ENCODE measurements at regions not wholly inside any gene's neighbourhood (a gene's known extent, or its start where the extent isn't known, plus 50 kb on each side); places are given as distances from the start of the nearest gene placed in this dataset.

DNA sequence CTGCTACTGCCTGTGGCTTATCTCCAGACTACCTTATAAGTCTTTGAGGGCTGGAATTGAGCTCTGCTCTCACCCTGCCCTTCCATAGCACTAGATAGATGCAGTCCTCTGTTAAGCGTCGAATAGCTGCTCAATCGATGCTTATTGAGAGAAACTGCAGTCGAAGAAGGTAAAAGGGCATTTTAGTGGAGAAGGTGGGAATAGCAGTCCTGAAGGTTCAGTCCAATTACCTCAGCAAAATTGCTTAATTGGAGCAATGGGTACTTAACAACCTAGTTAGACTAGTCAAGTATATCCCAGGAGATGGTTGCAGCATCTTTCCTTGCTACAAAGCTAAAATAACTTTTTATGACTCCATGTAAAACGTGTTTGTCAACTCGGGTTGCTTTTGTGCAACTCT, 66.8 kb upstream of the NT5E start:
- no peak for DNase-seq
- Histone ChIP-seq H3K4me3 (ENCODE audit: low read depth, low read length) (no peak overlapping the region), H3K27ac (no peak overlapping the region), H3K36me3 (no peaks in the 10 kb centered on the region), H3K9me3 (ENCODE audit: severe bottlenecking) (no peaks in the 10 kb centered on the region), H3K27me3 (ENCODE audit: insufficient read depth, low read depth, severe bottlenecking) (peaks cover 29% of the 10 kb centered on the region)
- TF ChIP-seq, protein P1, sequence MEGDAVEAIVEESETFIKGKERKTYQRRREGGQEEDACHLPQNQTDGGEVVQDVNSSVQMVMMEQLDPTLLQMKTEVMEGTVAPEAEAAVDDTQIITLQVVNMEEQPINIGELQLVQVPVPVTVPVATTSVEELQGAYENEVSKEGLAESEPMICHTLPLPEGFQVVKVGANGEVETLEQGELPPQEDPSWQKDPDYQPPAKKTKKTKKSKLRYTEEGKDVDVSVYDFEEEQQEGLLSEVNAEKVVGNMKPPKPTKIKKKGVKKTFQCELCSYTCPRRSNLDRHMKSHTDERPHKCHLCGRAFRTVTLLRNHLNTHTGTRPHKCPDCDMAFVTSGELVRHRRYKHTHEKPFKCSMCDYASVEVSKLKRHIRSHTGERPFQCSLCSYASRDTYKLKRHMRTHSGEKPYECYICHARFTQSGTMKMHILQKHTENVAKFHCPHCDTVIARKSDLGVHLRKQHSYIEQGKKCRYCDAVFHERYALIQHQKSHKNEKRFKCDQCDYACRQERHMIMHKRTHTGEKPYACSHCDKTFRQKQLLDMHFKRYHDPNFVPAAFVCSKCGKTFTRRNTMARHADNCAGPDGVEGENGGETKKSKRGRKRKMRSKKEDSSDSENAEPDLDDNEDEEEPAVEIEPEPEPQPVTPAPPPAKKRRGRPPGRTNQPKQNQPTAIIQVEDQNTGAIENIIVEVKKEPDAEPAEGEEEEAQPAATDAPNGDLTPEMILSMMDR (IDR thresholded peaks at IDR 0.05; ENCODE audit: low read depth, low read length), result no peak

DNA sequence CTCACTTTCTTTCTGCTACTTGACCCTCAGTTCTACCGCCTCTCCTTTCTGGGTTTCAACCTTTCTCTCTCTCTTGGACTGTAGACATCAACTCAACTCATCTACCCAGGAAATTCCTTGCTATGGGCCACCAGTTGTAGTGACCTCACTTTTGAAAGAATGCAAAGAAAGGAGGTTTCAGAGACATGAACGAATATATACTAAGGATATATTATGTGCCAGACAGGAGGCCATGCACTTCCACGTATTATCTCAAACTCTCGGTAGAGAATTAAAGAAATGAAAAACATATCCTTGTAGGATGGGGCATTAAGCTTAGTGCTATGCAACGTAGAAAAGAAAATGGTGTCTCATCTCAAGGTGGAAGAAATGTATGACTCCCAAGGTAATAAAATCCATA, 67.3 kb upstream of the NT5E start:
- no peak for DNase-seq
- H3K36me3 ChIP-seq, result no peaks in the 10 kb centered on the region
- no peaks in the 10 kb centered on the region for H3K9me3 ChIP-seq (ENCODE audit: severe bottlenecking)
- peaks cover 29% of the 10 kb centered on the region for H3K27me3 ChIP-seq (ENCODE audit: insufficient read depth, low read depth, severe bottlenecking)
- no peak overlapping the region for H3K4me3 ChIP-seq (ENCODE audit: low read depth, low read length)
- H3K27ac ChIP-seq, result no peak overlapping the region
- TF ChIP-seq, protein P1 (IDR thresholded peaks at IDR 0.05; ENCODE audit: low read depth, low read length), result no peak

GRCh38 chr6:85372915-85373270, 77.0 kb upstream of the NT5E start:
- TF ChIP-seq, protein P1 (IDR thresholded peaks at IDR 0.05; ENCODE audit: low read depth, low read length), result no peak

DNA sequence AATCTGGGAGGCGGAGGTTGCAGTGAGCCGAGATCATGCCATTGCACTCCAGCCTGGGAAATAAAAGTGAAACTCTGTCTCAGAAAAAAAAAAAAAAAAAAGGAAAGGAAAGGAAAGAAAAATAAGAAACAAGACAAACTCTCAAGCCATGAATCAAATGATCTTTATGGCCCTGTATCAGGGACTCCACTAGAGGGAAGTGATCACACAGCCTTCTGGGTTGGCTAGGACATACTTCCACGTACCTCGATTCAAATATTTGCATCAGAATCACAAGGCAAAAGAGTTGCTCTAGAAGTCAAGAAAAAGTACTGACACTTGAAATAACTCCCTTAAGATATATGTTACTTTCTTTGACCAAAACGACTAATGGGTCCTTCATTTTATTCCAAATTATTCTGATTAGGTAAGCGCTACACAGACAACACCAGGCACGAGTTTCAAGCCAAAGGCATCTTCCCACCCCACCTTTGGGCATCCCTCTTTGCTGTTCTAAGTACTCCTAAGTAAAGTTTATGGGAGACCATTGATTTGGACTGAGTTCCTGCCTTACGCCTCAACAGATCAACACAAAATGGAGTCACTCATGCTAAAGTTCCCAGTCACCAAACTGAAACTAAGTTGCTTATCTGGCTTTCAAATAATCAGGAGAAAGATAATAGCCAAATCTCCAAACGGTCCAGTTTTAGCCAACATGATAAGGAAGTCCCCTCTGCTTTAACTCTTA, 77.5 kb upstream of the NT5E start:
- Histone ChIP-seq H3K27ac (no peak overlapping the region), H3K27me3 (ENCODE audit: insufficient read depth, low read depth, severe bottlenecking) (peaks cover 23% of the 10 kb centered on the region), H3K9me3 (ENCODE audit: severe bottlenecking) (no peaks in the 10 kb centered on the region), H3K4me3 (ENCODE audit: low read depth, low read length) (no peak overlapping the region), H3K36me3 (no peaks in the 10 kb centered on the region)
- no peak for DNase-seq
- TF ChIP-seq, protein P1 (IDR thresholded peaks at IDR 0.05; ENCODE audit: low read depth, low read length), result no peak

More at GRCh38 chr6:85372915-85373270, 77.0 kb upstream of the NT5E start:
- H3K9me3 ChIP-seq (ENCODE audit: severe bottlenecking), result no peaks in the 10 kb centered on the region
- no peak overlapping the region for H3K27ac ChIP-seq
- no peak overlapping the region for H3K4me3 ChIP-seq (ENCODE audit: low read depth, low read length)
- H3K36me3 ChIP-seq, result no peaks in the 10 kb centered on the region
- peaks cover 23% of the 10 kb centered on the region for H3K27me3 ChIP-seq (ENCODE audit: insufficient read depth, low read depth, severe bottlenecking)
- no peak for DNase-seq

- DNase-seq, result no peak
- Histone ChIP-seq H3K27me3 (ENCODE audit: insufficient read depth, low read depth, severe bottlenecking) (peaks cover 5% of the 10 kb centered on the region), H3K4me3 (ENCODE audit: low read depth, low read length) (no peak overlapping the region), H3K36me3 (no peaks in the 10 kb centered on the region), H3K27ac (no peak overlapping the region), H3K9me3 (ENCODE audit: severe bottlenecking) (no peaks in the 10 kb centered on the region)
- TF ChIP-seq, protein P1 (IDR thresholded peaks at IDR 0.05; ENCODE audit: low read depth, low read length), result no peak
Observed at GRCh38 chr6:85368631-85369030, 81.3 kb upstream of the NT5E start.

- TF ChIP-seq, protein P1 (IDR thresholded peaks at IDR 0.05; ENCODE audit: low read depth, low read length), result no peak
- Histone ChIP-seq H3K4me3 (ENCODE audit: low read depth, low read length) (no peak overlapping the region), H3K27me3 (ENCODE audit: insufficient read depth, low read depth, severe bottlenecking) (peaks cover 18% of the 10 kb centered on the region), H3K36me3 (no peaks in the 10 kb centered on the region), H3K9me3 (ENCODE audit: severe bottlenecking) (no peaks in the 10 kb centered on the region), H3K27ac (no peak overlapping the region)
- no peak for DNase-seq
Observed at GRCh38 chr6:85364344-85364743, 85.5 kb upstream of the NT5E start.
